ENCODE measurements at regions not wholly inside any gene's neighbourhood (a gene's known extent, or its start where the extent isn't known, plus 50 kb on each side); places are given as distances from the start of the nearest gene placed in this dataset.

DNA sequence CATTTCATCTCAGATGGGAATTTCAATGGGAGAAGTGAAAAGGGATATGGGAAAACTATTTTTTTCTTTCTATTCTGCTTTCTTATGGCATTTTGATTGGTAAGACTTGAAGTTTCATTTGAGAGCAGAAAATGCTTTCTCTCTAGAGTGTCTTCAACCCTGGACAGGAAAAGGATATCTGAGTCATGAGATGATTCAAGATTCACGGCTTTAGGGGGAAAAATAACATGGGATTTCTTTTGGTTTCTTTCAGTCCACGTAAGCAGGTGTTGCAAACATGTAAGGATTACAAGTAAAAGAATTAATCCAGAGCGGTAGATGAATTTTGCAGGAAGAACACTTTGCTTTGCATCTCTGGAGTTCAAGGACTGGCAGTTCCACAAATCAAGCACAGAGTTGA is 1001.0 kb upstream of the TENM4 start:
- Mint-ChIP-seq H3K9me3 (peaks cover 0 to 2% of the 10 kb centered on the region in 2 donors), H3K36me3 (no peaks in the 10 kb centered on the region), H3K4me3 (no peak overlapping the region), H3K27ac (no peak overlapping the region), H3K27me3 (no peaks in the 10 kb centered on the region), H3K4me1 (no peaks in the 10 kb centered on the region)
- ATAC-seq (replicated peaks) (no peak), DNase-seq (no peak)

DNA sequence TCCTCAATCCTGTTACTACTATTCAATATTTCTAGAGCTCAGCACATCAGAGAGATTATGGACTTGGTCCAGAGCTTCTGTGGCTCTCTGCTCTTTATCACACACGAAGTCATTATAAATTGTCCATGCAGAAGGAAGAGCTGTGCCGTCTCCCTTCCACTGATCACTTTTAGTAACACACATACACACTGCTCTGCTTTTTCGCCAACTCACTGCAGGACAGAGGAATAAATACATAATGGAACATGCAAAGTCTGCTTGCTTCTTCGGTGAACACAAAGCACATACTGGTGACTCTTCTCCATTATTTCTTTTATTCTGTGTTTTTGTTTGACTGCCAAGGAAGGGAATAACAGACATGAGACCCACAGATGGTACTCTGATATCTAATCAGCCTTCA is 1000.0 kb upstream of the TENM4 start:
- no peak overlapping the region for H3K27ac Mint-ChIP-seq
- no peaks in the 10 kb centered on the region for H3K36me3 Mint-ChIP-seq
- H3K9me3 Mint-ChIP-seq = peaks cover 0 to 2% of the 10 kb centered on the region in 2 donors
- H3K27me3 Mint-ChIP-seq = no peaks in the 10 kb centered on the region
- no peak overlapping the region for H3K4me3 Mint-ChIP-seq
- no peaks in the 10 kb centered on the region for H3K4me1 Mint-ChIP-seq
- ATAC-seq (replicated peaks) (no peak), DNase-seq (no peak)

DNA sequence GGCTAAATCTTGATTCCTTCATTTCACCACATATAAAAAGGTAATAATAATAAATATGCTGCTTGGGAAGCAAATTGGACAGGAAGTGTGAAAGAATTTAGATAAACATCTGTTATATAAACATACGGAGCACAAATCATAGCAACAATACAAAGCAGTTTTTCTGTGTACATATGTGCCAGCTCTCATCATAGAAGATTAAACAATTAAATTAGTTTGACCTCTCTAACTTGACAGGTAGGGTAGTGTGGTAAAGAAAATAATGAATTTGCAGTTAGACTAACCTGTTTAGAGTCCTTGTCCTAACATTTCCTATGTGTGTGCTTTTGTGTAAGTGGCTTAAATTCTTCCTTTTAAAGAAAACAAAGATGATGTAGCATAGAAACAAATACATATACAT is 995.7 kb upstream of the TENM4 start:
- Mint-ChIP-seq H3K27me3 (no peaks in the 10 kb centered on the region), H3K4me1 (no peaks in the 10 kb centered on the region), H3K9me3 (peaks cover 4% of the 10 kb centered on the region in 2 donors), H3K27ac (no peak overlapping the region), H3K4me3 (no peak overlapping the region), H3K36me3 (no peaks in the 10 kb centered on the region)
- ATAC-seq (replicated peaks) = no peak
- DNase-seq = no peak

DNA sequence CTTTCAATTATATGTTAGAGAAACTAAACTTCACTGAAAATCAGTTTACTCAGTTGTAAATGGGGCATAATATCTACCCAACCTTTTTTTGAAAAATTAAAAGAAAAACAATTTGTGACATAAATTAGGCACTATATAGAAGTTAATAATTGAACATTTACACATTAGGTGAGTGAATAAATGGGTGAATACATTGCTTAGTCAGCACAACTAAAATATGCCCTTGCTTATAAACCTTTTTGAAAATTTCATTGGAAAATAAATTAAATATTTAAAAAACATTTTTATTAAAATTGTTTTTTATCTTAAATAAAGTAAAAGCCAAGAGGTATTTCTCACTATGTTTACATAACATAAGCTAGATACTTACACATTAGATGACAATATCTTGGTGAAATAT is 994.5 kb upstream of the TENM4 start:
- H3K36me3 Mint-ChIP-seq = no peaks in the 10 kb centered on the region
- H3K9me3 Mint-ChIP-seq = peaks cover 8 to 9% of the 10 kb centered on the region in 2 donors
- H3K4me3 Mint-ChIP-seq = no peak overlapping the region
- H3K27me3 Mint-ChIP-seq = no peaks in the 10 kb centered on the region
- no peak for ATAC-seq (replicated peaks)
- no peak for DNase-seq
- no peaks in the 10 kb centered on the region for H3K4me1 Mint-ChIP-seq
- no peak overlapping the region for H3K27ac Mint-ChIP-seq

DNA sequence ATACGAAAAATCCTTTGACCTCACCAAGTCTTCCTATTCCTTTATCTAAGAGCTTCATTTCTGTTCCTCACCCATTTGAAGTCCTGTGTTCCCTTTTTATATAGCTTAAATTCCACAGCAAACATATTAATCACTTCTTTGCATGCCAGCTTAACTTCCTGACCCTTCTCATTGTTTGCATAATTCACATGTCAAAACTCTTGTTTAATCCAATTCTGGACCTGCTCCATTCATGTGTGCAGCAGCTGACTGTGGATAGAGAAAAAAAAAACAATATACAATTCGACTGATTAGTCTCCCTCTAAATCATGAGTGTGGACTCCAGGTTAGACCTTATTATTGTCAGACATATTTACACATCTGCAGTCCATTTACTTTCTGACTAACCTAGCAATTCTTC is 991.2 kb upstream of the TENM4 start:
- Mint-ChIP-seq H3K36me3 (no peaks in the 10 kb centered on the region), H3K4me3 (no peak overlapping the region), H3K4me1 (no peaks in the 10 kb centered on the region), H3K27ac (no peak overlapping the region), H3K27me3 (no peaks in the 10 kb centered on the region), H3K9me3 (peaks cover 7 to 8% of the 10 kb centered on the region in 2 donors)
- ATAC-seq (replicated peaks) (no peak), DNase-seq (no peak)

DNA sequence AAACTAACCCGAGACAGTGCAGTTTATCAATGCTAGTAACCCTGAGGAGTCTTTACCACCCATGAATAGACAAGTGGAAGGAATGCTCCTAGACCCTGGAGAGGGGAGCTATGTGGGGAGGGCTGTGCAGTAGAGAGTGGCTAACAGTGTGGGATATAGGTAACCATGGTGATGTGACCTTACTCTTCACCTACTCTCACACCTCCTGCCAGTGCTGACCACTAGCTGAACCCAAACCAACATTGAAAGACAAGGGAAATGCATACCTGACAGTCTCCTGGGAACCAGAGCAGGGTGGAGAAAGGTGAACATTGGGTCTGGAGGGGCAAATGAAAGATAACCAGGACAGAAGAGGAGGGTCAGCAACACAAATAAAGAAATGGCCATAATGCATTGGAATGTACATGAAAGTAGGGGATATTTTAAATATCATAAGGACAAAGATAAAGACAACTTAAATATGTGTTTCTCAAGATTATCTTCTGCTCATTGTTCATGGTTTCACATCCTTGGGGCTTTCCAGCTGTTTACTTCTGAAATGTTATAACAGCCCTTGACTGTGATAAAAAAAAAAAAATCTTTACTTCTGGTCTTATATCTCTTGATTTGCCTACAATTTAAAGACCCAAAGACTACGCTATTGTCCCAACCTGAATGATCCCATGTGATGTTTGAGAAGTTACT is 983.3 kb upstream of the TENM4 start:
- peaks cover 3 to 5% of the 10 kb centered on the region in 2 donors for H3K4me1 Mint-ChIP-seq
- H3K36me3 Mint-ChIP-seq = no peaks in the 10 kb centered on the region
- DNase-seq = no peak
- H3K27me3 Mint-ChIP-seq = no peaks in the 10 kb centered on the region
- no peak overlapping the region for H3K27ac Mint-ChIP-seq
- ATAC-seq (replicated peaks) = peak; percentile 20 to 29
- peaks cover 0 to 4% of the 10 kb centered on the region in 2 donors for H3K9me3 Mint-ChIP-seq
- H3K4me3 Mint-ChIP-seq = no peak overlapping the region

DNA sequence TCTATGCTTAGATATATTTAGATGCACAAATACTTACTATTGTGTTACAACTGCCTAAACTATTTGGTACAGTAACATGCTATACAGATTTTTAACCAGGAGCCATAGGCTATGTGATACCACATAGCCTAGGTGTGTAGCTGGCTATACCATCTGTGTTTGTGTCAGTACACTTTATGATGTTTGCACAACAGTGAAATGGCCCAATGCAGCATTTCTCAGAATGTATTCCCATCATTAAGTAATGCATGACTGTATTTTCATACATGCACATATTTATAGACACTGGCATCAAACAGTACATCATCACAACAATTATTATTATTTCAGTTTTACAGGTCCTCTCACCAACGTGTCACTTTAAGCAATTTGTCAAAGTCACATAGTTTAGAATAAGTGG is 979.5 kb upstream of the TENM4 start:
- H3K9me3 Mint-ChIP-seq = peaks cover 0 to 5% of the 10 kb centered on the region in 2 donors
- no peak for ATAC-seq (replicated peaks)
- peaks cover 3 to 5% of the 10 kb centered on the region in 2 donors for H3K4me1 Mint-ChIP-seq

DNA sequence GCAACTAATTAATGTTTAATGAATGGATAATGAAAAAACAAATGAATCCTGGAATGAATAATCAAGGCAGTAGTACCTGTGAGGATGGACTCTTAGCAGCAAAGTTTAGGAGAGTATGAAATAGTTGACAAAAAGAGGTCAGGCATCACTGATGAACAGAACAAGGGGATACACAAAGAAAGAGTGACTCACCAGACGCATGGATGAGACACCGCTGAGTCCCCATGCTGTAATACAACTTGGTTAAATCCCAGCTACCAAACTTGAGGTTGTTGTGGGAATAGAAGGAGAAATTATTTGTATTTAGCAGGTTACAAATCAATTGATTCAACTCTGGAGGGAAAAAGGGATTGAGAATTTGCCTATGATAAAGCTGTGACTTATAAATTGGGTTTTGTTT is 976.9 kb upstream of the TENM4 start:
- DNase-seq (no peak), ATAC-seq (replicated peaks) (no peak)
- Mint-ChIP-seq H3K27ac (no peak overlapping the region), H3K4me3 (no peak overlapping the region), H3K4me1 (no peaks in the 10 kb centered on the region), H3K9me3 (peaks cover 0 to 5% of the 10 kb centered on the region in 2 donors), H3K27me3 (no peaks in the 10 kb centered on the region), H3K36me3 (no peaks in the 10 kb centered on the region)

More for the DNA sequence above, 979.5 kb upstream of the TENM4 start:
- H3K4me3 Mint-ChIP-seq = no peak overlapping the region
- no peak overlapping the region for H3K27ac Mint-ChIP-seq
- no peaks in the 10 kb centered on the region for H3K27me3 Mint-ChIP-seq
- no peak for DNase-seq
- H3K36me3 Mint-ChIP-seq = no peaks in the 10 kb centered on the region

DNA sequence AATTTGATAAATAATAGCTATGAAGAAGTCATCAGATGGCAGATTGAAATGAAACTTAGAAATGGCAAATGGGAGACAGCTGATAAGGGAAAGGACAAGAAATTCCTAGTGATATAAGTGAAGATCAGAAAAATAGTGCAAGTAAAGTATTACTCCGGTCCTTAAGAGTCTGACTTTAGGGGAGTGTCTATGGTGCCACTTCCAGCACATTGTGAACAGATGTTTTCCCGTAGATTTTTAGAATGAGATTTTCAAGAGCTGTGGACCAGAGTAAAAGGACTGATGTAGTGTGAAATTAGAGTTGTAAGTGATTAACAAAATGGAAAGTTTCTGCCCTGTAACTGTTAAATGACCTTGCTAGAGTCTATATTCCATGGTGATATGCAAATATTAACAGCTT is 974.8 kb upstream of the TENM4 start:
- Mint-ChIP-seq H3K27ac (no peak overlapping the region), H3K4me3 (no peak overlapping the region), H3K4me1 (no peaks in the 10 kb centered on the region)

DNA sequence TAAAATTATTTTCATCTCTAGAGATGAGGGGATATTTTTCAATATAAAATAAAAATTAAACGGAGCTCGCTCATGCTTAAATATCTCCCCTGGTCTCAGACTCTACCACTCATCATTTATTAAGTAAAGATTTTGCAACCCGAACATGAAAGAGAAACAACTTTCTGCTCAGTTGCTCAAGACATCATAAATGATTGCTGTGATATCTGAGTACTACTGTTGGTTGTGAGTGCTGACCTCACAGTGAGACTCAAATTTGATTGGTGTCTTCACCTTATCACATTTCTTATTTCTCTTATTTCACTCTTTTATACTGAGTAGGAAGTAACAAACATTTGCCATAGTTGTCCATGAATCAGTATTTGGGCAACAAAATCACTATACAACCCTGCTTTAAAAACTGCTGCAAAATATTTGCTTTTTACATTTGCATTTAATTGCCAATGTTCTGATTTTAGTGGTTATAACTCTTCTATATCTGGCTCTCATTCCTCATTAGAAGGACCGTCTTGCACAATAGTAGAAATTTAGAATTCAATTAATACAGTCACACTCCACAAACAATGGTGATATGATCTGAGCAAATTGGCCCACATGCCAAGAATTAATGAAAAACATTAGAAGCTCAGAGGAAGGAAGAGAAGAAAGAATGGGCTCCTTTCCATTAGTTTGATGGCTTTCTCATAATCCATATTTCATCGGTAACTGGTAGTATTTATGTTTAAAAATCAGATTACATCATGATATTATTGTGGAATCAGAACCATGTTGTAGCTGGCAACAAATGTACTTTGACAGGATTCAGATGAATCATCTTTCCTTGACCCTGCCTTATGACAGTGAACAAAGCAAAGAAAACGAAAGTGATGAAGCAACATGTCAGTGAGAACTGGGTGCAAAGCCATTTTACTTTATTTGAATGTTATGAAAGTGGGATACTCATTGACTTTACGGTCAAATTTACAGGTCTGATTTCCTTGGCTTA is 973.6 kb upstream of the TENM4 start:
- DNase-seq = no peak
- H3K4me3 Mint-ChIP-seq = no peak overlapping the region
- no peaks in the 10 kb centered on the region for H3K36me3 Mint-ChIP-seq
- H3K27me3 Mint-ChIP-seq = no peaks in the 10 kb centered on the region
- peaks cover 4 to 6% of the 10 kb centered on the region in 2 donors for H3K9me3 Mint-ChIP-seq
- no peak overlapping the region for H3K27ac Mint-ChIP-seq
- ATAC-seq (replicated peaks) = no peak
- no peaks in the 10 kb centered on the region for H3K4me1 Mint-ChIP-seq

More for the DNA sequence above, 974.8 kb upstream of the TENM4 start:
- ATAC-seq (replicated peaks) (no peak), DNase-seq (no peak)
- Mint-ChIP-seq H3K27me3 (no peaks in the 10 kb centered on the region), H3K9me3 (peaks cover 3 to 5% of the 10 kb centered on the region in 2 donors), H3K36me3 (no peaks in the 10 kb centered on the region)

DNA sequence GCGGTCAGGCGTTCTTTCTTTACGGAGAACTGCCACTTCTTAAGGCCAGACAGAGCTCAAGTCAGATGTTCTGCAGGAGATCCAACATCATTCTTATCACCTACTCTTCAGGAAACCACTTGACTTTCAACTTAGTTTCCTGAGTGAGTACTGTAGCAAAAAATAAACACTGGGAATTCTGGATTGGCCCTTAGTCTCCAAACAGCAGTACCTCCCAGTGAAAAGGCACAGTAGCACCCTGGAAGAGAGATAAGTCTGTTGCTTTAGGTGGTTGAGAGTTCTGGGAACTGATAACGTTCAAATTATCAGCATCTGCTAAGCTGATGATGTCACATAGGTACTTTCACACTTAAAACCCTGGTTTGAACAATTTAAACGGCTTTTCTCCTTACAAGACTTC is 971.8 kb upstream of the TENM4 start:
- H3K27me3 Mint-ChIP-seq = no peaks in the 10 kb centered on the region
- H3K36me3 Mint-ChIP-seq = no peaks in the 10 kb centered on the region
- no peak overlapping the region for H3K4me3 Mint-ChIP-seq
- peaks cover 4 to 15% of the 10 kb centered on the region in 2 donors for H3K9me3 Mint-ChIP-seq
- no peaks in the 10 kb centered on the region for H3K4me1 Mint-ChIP-seq
- DNase-seq (no peak), ATAC-seq (replicated peaks) (no peak)
- no peak overlapping the region for H3K27ac Mint-ChIP-seq

DNA sequence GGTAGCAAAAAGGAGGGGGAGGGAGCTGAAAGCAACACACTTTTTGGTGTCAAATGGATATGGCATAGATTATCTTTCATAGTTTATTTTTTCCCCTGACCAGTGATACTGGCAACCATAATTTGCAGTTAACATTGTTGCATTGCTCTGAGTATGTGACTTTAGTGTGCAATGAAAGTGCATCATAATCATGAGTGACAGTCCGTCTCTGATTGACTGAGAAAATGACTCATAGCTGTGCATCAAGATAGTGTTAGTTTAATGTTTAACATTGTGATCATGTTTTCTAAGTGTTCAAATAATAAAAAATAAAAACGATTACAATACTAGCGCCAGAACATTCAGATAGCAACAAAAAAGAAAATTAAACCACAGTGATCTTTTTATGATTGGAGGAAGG is 952.4 kb upstream of the TENM4 start:
- Mint-ChIP-seq H3K9me3 (no peaks in the 10 kb centered on the region), H3K4me1 (no peaks in the 10 kb centered on the region), H3K27me3 (no peaks in the 10 kb centered on the region), H3K27ac (no peak overlapping the region), H3K36me3 (no peaks in the 10 kb centered on the region), H3K4me3 (no peak overlapping the region)
- ATAC-seq (replicated peaks) (no peak), DNase-seq (no peak)

DNA sequence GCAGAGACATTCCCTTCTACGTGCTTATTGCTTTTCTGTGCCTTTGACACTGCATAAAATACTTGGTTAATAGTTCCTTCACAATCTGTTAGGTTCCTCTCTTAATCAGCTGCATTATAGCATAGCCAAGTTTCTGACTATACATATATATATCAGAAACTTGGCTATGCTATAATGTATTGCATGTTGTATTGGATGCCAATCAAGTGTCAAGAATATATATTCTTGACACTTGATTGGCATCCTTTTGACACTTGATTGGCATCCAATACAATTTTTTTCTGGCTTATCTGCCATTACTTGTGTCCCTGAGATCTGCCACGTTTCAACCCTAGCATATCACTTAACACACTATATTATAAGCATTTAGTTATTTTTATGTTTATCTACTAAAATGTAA is 949.7 kb upstream of the TENM4 start:
- no peaks in the 10 kb centered on the region for H3K36me3 Mint-ChIP-seq
- no peak overlapping the region for H3K4me3 Mint-ChIP-seq
- no peaks in the 10 kb centered on the region for H3K9me3 Mint-ChIP-seq
- H3K27me3 Mint-ChIP-seq = no peaks in the 10 kb centered on the region
- ATAC-seq (replicated peaks) (no peak), DNase-seq (no peak)
- no peak overlapping the region for H3K27ac Mint-ChIP-seq
- H3K4me1 Mint-ChIP-seq = no peaks in the 10 kb centered on the region

DNA sequence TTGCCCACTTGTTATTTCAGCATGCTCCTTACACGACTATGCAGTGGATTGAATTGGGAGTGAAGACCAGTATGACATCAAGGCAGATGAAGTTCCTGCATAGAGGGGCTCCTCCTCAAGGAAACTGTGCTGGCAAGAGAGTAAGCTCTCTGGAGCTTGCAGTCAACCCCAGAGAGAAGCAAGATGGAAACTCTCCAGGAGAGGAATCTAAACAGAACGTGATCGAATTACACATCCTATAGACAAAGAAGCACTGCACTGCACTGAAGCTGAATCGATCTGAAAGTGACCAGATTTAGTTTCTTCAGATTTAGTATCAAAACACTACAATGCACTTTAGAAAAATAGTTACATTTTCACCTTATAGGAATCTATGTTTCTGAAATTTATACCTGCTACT is 947.7 kb upstream of the TENM4 start:
- Mint-ChIP-seq H3K4me1 (no peaks in the 10 kb centered on the region), H3K4me3 (no peak overlapping the region), H3K27me3 (no peaks in the 10 kb centered on the region), H3K36me3 (no peaks in the 10 kb centered on the region), H3K27ac (no peak overlapping the region), H3K9me3 (peaks cover 0 to under 1% of the 10 kb centered on the region in 2 donors)
- DNase-seq = no peak
- no peak for ATAC-seq (replicated peaks)

DNA sequence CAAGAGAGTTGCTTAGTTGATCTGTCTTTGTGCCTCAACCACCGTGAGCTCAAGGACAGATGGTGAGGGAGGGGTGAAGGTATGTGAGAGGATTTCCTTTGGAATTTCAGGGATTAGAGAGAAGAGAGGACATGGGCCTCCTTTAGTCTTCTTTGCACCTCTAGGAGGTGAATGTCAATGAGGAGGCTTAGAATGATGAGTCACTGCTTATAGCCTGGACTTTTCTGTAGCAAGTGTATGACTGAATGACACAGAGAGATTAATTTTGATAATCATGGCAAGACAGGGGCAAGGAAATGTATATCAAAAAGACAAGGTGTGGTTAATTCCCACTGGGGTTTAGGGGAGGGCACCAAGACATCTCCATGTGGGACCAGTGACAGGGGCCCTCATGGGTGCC is 947.3 kb upstream of the TENM4 start:
- peaks cover 0 to 2% of the 10 kb centered on the region in 2 donors for H3K9me3 Mint-ChIP-seq
- H3K4me1 Mint-ChIP-seq = no peaks in the 10 kb centered on the region
- H3K36me3 Mint-ChIP-seq = no peaks in the 10 kb centered on the region
- ATAC-seq (replicated peaks) (no peak), DNase-seq (no peak)
- H3K27me3 Mint-ChIP-seq = no peaks in the 10 kb centered on the region
- H3K4me3 Mint-ChIP-seq = no peak overlapping the region
- H3K27ac Mint-ChIP-seq = no peak overlapping the region

Measured in stimulated activated naive B cell treated with anti-CD40 and anti-IgM and Interleukin-4, amounts not matched to agents 10 μg/mL and 1 μg/mL and 100 μg/mL, for 72 hours (primary cell).